Epithelial cell of proximal tubule (primary cell): ENCODE measurements at regions not wholly inside any gene's neighbourhood (a gene's known extent, or its start where the extent isn't known, plus 50 kb on each side); places are given as distances from the start of the nearest gene placed in this dataset.

ENCODE experiments used
- DNase-seq: peaks from one replicate; pipeline ENCODE4 v3.0.0-alpha.2; 2011; ENCODE audit warnings: low read depth
- H3K4me3 ChIP-seq: 2 replicates; pipeline ENCODE4 v1.5.1; 2011; ENCODE audit warnings: low read depth, mild to moderate bottlenecking, low read length
- CTCF ChIP-seq: conservative IDR thresholded peaks from 2 replicates; pipeline ENCODE4 v1.5.1; 2012; ENCODE audit warnings: low read depth, mild to moderate bottlenecking, low read length

DNA sequence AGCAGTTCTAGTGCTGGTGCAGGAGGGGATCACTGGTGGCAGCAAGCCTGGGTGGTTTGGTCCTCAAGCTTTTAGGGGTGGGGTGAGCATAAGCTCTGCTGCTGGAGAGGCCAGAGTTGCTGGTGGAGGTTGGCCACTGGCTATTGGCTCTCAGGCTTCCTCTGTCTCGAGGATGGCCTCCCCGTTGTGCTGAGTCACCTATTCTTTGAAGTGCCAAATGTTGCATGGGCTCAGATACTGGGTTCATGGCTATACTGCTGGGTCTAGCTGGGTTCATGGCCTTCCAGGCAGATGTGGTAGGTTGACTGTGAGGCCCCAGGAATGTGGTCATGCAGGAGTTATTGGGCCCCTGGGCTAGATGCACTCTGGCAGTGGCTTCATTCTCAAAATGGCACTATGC is 466.3 kb downstream of the NAF1 start:
- no peak for TF ChIP-seq CTCF
- no peak overlapping the region for H3K4me3 ChIP-seq
- DNase-seq = no peak

GRCh38 chr4:162699629-162700028 is 467.1 kb downstream of the NAF1 start:
- no peak for DNase-seq
- no peak overlapping the region for H3K4me3 ChIP-seq
- TF ChIP-seq CTCF = no peak

- no peak overlapping the region for H3K4me3 ChIP-seq
- no peak for DNase-seq
- TF ChIP-seq CTCF = no peak
Observed at GRCh38 chr4:162685410-162685809, 481.3 kb downstream of the NAF1 start.

DNA sequence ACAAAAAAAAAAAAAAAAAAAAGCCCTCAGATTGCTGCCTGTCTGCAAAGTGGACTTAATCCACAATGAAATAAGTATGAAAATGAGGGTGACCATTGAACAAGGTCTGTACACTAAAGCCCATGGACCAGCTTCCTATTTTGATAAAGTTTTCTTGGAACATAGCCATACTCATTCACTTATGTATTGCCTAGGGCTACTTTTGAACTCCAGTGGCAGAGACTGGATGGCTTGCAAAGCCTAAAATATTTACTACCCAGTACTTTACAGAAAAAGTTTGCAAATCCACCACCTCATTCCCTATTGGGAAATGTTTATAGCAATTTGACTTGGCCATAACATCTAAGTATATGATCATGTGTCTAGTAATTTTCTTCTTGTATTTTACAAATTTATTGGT is 481.7 kb downstream of the NAF1 start:
- no peak for TF ChIP-seq CTCF
- no peak overlapping the region for H3K4me3 ChIP-seq
- peak; percentile 6 for DNase-seq

DNA sequence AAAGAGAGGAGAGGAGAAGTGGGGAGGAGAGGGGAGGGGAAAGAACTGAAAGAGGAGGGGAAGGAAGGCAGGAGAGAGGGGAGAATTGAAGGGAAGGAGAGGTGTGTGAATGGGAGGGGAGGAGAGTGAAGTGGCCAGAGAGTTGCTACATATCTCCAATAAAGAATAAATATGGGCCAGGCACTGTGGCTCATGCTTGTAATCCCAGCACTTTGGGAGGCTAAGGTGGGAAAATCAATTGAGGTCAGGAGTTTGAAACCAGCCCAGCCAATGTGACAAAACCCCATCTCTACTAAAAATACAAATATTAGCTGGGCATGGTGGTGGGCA is 482.4 kb downstream of the NAF1 start:
- H3K4me3 ChIP-seq = no peak overlapping the region
- no peak for DNase-seq
- TF ChIP-seq CTCF = no peak

- peak; percentile 18 for DNase-seq
- no peak for TF ChIP-seq CTCF
- H3K4me3 ChIP-seq = no peak overlapping the region
Observed at GRCh38 chr4:162683659-162684370, 482.9 kb downstream of the NAF1 start.

DNA sequence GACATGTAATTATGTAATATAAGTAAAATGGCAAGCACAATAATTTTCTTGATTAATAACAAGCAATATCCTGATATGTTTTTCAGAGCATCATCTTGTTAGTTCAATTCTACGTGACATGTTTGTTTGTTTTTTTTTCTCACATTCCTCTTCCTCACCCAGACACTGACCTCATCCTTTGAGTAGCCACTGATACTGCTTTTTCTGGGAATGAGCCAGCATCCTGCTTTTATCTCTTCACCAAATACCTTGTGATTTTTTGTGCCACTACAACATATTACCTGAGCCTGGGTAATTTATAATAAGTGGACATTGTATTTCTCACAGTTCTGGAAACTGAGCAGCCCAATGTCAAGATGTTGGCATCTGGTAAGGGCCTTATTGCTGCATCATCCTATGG is 484.0 kb downstream of the NAF1 start:
- TF ChIP-seq CTCF = no peak
- no peak overlapping the region for H3K4me3 ChIP-seq
- DNase-seq = no peak
